Chondrocyte (in vitro differentiated cells): ENCODE measurements at regions not wholly inside any gene's neighbourhood (a gene's known extent, or its start where the extent isn't known, plus 50 kb on each side); places are given as distances from the start of the nearest gene placed in this dataset.

Source experiments
- DNase-seq: peaks from one replicate; pipeline ENCODE4 v3.0.0; 2021; ENCODE audit warnings: mixed read lengths, low spot score
- H3K27ac Mint-ChIP-seq: one replicate; pipeline ENCODE4 v1.8.0; 2021; ENCODE audit warnings: mild to moderate bottlenecking, moderate library complexity, mixed read lengths; ENCODE audit not compliant: unreplicated experiment
- H3K27me3 Mint-ChIP-seq: 2 replicates; pipeline ENCODE4 v1.8.0; 2021; ENCODE audit warnings: low read depth, mixed read lengths
- H3K36me3 Mint-ChIP-seq: 2 replicates; pipeline ENCODE4 v1.8.0; 2021; ENCODE audit warnings: low read depth, mixed read lengths
- H3K4me1 Mint-ChIP-seq: 2 replicates; pipeline ENCODE4 v1.8.0; 2021; ENCODE audit warnings: low read depth, mild to moderate bottlenecking, mixed read lengths
- H3K4me3 Mint-ChIP-seq: one replicate; pipeline ENCODE4 v1.8.0; 2021; ENCODE audit warnings: mild to moderate bottlenecking, moderate library complexity, mixed read lengths; ENCODE audit not compliant: unreplicated experiment
- H3K9me3 Mint-ChIP-seq: 2 replicates; pipeline ENCODE4 v1.8.0; 2021; ENCODE audit warnings: low read depth, mixed read lengths
- TF ChIP-seq, protein P1 (sequence below): fragments of 200-600 bp; sonication (generic); IDR thresholded peaks from 2 replicates; pipeline ENCODE4 v1.5.0; 2021; ENCODE audit warnings: antibody characterized with exemption, mild to moderate bottlenecking, moderate library complexity

DNA sequence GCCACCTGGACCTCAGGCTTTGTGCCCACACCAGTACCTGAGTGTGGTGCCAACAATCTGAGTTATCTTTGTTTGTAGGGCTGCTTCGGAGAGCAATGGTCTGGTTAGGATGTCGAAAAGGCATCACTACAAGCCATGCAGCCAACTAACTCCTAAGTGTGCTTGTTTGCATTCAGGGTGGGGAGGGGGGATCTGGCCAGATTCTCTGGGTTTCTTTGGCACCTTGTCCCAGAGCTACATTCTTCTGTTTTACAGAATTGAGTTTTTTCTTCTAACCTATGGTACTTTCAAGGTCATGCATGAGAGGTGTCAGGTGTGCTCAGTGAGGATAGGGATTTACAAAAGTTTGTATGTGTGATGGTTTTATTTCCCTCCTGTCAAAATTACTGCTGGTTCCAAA lies 391.4 kb upstream of the RARB start:
- no peaks in the 10 kb centered on the region for H3K36me3 Mint-ChIP-seq
- H3K27me3 Mint-ChIP-seq, result no peaks in the 10 kb centered on the region
- H3K27ac Mint-ChIP-seq, result peak overlapping the region; percentile 74
- no peak for DNase-seq
- TF ChIP-seq, protein P1, sequence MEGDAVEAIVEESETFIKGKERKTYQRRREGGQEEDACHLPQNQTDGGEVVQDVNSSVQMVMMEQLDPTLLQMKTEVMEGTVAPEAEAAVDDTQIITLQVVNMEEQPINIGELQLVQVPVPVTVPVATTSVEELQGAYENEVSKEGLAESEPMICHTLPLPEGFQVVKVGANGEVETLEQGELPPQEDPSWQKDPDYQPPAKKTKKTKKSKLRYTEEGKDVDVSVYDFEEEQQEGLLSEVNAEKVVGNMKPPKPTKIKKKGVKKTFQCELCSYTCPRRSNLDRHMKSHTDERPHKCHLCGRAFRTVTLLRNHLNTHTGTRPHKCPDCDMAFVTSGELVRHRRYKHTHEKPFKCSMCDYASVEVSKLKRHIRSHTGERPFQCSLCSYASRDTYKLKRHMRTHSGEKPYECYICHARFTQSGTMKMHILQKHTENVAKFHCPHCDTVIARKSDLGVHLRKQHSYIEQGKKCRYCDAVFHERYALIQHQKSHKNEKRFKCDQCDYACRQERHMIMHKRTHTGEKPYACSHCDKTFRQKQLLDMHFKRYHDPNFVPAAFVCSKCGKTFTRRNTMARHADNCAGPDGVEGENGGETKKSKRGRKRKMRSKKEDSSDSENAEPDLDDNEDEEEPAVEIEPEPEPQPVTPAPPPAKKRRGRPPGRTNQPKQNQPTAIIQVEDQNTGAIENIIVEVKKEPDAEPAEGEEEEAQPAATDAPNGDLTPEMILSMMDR, result no peak
- H3K4me3 Mint-ChIP-seq, result no peak overlapping the region
- peaks cover 62% of the 10 kb centered on the region for H3K4me1 Mint-ChIP-seq
- no peaks in the 10 kb centered on the region for H3K9me3 Mint-ChIP-seq

DNA sequence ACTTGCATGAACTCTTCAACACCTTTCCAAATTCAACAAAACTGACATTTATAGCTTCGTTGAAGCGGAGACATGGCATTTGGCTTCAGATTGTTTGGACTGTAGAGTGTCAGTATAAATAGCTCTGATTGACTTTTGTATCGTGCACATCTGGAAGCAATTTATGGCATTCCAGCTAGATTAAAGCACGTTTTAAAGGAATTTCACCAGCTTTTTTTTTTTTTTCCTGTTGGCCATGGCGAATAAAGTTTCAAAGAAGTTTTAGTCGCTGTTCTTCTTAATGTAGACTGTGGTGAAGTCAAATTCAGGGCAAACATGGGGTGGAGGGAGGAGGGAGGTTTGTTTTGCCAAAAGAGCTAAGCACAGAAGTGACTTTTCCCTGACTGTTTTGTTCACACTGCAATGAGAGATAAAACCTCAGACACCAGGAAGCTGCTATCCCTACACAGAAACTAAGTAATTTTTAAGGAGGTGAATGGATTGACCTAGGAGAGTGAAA lies 391.0 kb upstream of the RARB start:
- Mint-ChIP-seq H3K27me3 (no peaks in the 10 kb centered on the region), H3K27ac (peak overlapping the region; percentile 74), H3K9me3 (no peaks in the 10 kb centered on the region), H3K36me3 (no peaks in the 10 kb centered on the region), H3K4me1 (peaks cover 63% of the 10 kb centered on the region), H3K4me3 (peak overlapping the region; percentile 2)
- TF ChIP-seq, protein P1, result no peak
- no peak for DNase-seq

DNA sequence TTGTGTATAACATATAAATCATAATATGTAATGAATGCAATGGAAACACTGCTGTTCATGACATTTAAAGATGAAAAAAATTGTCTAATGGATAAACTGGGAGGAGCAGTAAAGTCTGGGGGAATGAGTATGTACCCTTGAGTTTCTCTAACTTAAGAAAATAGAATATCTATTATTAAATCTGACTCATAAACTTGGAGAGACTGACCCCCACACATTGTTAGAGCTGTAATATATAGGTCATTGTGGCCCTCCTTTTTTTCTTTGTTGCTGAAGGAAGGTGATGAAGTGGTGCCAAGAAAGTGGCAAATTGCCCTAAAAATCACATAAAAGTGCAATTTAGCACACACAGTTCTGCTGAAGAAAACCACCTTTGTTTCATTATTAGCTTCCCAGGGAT lies 389.8 kb upstream of the RARB start:
- H3K4me3 Mint-ChIP-seq, result no peak overlapping the region
- TF ChIP-seq, protein P1, result no peak
- DNase-seq, result no peak
- peak overlapping the region; percentile 9 for H3K27ac Mint-ChIP-seq
- no peaks in the 10 kb centered on the region for H3K9me3 Mint-ChIP-seq
- H3K27me3 Mint-ChIP-seq, result no peaks in the 10 kb centered on the region
- peaks cover 75% of the 10 kb centered on the region for H3K4me1 Mint-ChIP-seq
- H3K36me3 Mint-ChIP-seq, result no peaks in the 10 kb centered on the region

DNA sequence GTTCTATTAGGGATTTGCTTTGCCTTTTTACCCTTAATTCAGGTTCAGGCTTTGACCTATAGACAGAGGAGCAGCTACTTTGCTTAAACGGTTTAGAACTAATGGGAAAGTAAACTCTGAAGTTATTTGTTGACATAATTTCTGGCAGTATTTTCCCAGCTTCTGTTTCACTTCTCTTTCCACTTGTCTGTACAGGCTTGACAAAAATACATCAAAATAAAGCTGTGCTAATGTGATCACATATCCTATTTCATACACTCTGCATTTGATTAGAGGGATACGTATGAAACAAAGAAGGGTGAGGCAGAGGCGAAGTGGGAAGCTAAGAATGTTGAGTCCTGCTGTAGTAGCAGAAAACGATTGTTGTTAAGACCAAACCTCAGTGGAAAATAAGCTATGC lies 389.1 kb upstream of the RARB start:
- no peak overlapping the region for H3K4me3 Mint-ChIP-seq
- peak overlapping the region; percentile 9 for H3K27ac Mint-ChIP-seq
- TF ChIP-seq, protein P1, result no peak
- no peaks in the 10 kb centered on the region for H3K9me3 Mint-ChIP-seq
- no peaks in the 10 kb centered on the region for H3K36me3 Mint-ChIP-seq
- H3K4me1 Mint-ChIP-seq, result peaks cover 81% of the 10 kb centered on the region
- no peaks in the 10 kb centered on the region for H3K27me3 Mint-ChIP-seq
- DNase-seq, result no peak

DNA sequence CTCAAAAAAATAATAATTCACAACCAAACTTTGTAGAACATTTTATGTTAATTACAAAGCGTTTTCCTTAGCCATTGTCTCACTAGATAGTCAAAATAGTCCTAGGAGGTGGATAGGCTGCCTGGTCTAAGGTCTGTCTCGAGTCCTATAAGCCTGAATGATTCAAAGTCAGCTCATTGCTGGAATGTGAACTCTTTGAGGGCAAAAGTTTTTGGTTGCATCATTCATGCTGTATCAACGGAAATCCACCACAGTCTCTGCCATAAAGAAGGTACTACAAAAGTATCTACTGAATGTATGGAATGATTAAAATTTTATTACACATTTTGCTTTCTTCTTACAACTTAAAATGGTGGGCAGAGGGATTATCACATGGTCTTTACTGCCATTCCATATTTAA lies 387.3 kb upstream of the RARB start:
- TF ChIP-seq, protein P1, result no peak
- no peak overlapping the region for H3K27ac Mint-ChIP-seq
- no peak overlapping the region for H3K4me3 Mint-ChIP-seq
- no peaks in the 10 kb centered on the region for H3K36me3 Mint-ChIP-seq
- H3K4me1 Mint-ChIP-seq, result peaks cover 92% of the 10 kb centered on the region
- no peak for DNase-seq
- H3K9me3 Mint-ChIP-seq, result no peaks in the 10 kb centered on the region
- no peaks in the 10 kb centered on the region for H3K27me3 Mint-ChIP-seq
